ENCODE measurements at regions not wholly inside any gene's neighbourhood (a gene's known extent, or its start where the extent isn't known, plus 50 kb on each side); places are given as distances from the start of the nearest gene placed in this dataset.
"Not testable (repeated sequence)": the region's sequence is repeated elsewhere in the genome, so short reads cannot be mapped to it uniquely, and the experiment has no call there.

DNA sequence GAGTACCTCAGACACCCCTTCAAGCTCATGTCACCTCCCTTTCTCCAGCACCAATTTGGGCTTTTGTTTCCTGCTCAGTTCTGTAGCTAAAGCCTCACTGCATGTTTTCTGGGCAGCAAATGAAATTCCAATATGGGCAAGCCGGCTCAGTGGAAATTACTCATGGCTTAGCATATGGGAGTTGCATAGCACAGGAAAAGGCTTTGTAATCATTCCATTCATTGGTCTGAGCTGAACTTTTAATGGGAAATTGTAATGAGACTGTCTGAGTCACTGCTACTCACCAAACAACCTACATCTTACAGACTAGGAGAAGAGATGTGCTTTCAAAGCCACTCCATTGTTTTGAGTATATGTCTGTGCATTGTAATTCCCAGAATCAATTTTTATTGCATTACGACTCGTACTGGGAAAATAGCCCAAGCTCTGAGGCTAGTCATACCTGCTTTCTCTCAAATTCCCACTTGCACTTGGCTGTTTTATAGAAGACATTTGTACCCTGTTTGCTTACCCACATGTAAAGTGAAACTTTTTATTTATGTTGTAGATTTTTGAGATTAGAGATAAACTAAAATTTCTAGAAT is 139.5 kb upstream of the LRATD1 start:
- ChIA-PET CTCF (interaction anchor here (1.6 kb wide), 1 partner anchor 36 kb away, joined by 5 read pairs; no protein-coding TSS in a partner anchor), POLR2A (no interaction called here)
- no peaks in the 10 kb centered on the region for H3K4me1 Mint-ChIP-seq (ENCODE audit: low read depth)
- no peaks in the 10 kb centered on the region for H3K36me3 Mint-ChIP-seq (ENCODE audit: low read depth)
- no peak for DNase-seq
- H3K27ac Mint-ChIP-seq: no peak overlapping the region
- intact Hi-C loops (cut with micrococcal nuclease): no loop called here
- TF ChIP-seq, protein P1, sequence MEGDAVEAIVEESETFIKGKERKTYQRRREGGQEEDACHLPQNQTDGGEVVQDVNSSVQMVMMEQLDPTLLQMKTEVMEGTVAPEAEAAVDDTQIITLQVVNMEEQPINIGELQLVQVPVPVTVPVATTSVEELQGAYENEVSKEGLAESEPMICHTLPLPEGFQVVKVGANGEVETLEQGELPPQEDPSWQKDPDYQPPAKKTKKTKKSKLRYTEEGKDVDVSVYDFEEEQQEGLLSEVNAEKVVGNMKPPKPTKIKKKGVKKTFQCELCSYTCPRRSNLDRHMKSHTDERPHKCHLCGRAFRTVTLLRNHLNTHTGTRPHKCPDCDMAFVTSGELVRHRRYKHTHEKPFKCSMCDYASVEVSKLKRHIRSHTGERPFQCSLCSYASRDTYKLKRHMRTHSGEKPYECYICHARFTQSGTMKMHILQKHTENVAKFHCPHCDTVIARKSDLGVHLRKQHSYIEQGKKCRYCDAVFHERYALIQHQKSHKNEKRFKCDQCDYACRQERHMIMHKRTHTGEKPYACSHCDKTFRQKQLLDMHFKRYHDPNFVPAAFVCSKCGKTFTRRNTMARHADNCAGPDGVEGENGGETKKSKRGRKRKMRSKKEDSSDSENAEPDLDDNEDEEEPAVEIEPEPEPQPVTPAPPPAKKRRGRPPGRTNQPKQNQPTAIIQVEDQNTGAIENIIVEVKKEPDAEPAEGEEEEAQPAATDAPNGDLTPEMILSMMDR (IDR thresholded peaks at IDR 0.05): no peak
- ATAC-seq: no peak
- H3K27me3 Mint-ChIP-seq: no peaks in the 10 kb centered on the region
- no peaks in the 10 kb centered on the region for H3K9me3 Mint-ChIP-seq
- no peak overlapping the region for H3K4me3 Mint-ChIP-seq

GRCh38 chr2:14494759-14495158 is 137.8 kb upstream of the LRATD1 start:
- H3K36me3 Mint-ChIP-seq (ENCODE audit: low read depth): no peaks in the 10 kb centered on the region
- ATAC-seq (no peak), DNase-seq (no peak)
- no peak overlapping the region for H3K27ac Mint-ChIP-seq
- H3K27me3 Mint-ChIP-seq: no peaks in the 10 kb centered on the region
- intact Hi-C loops (cut with micrococcal nuclease): no loop called here
- ChIA-PET POLR2A (no interaction called here), CTCF (no interaction called here)
- no peaks in the 10 kb centered on the region for H3K9me3 Mint-ChIP-seq
- TF ChIP-seq, protein P1 (IDR thresholded peaks at IDR 0.05): no peak
- H3K4me3 Mint-ChIP-seq: no peak overlapping the region
- H3K4me1 Mint-ChIP-seq (ENCODE audit: low read depth): no peaks in the 10 kb centered on the region

- H3K4me3 Mint-ChIP-seq: no peak overlapping the region
- DNase-seq (no peak), ATAC-seq (no peak)
- TF ChIP-seq, protein P1 (IDR thresholded peaks at IDR 0.05): no peak
- no peaks in the 10 kb centered on the region for H3K27me3 Mint-ChIP-seq
- H3K36me3 Mint-ChIP-seq (ENCODE audit: low read depth): no peaks in the 10 kb centered on the region
- POLR2A ChIA-PET: no interaction called here
- no peaks in the 10 kb centered on the region for H3K4me1 Mint-ChIP-seq (ENCODE audit: low read depth)
- intact Hi-C loops (cut with micrococcal nuclease): no loop called here
- CTCF ChIA-PET: no interaction called here
- peaks cover 1% of the 10 kb centered on the region for H3K9me3 Mint-ChIP-seq
- H3K27ac Mint-ChIP-seq: no peak overlapping the region
These were observed 131.5 kb upstream of the LRATD1 start for GRCh38 chr2:14501061-14501460.

GRCh38 chr2:14506955-14507354 is 125.6 kb upstream of the LRATD1 start:
- POLR2A ChIA-PET; DNase-seq; CTCF ChIA-PET; H3K27ac Mint-ChIP-seq; ATAC-seq; H3K27me3 Mint-ChIP-seq; H3K4me3 Mint-ChIP-seq; H3K9me3 Mint-ChIP-seq; intact Hi-C loops (cut with micrococcal nuclease); H3K36me3 Mint-ChIP-seq (ENCODE audit: low read depth); H3K4me1 Mint-ChIP-seq (ENCODE audit: low read depth): not testable (repeated sequence)

GRCh38 chr2:14511541-14511940 is 121.0 kb upstream of the LRATD1 start:
- ATAC-seq (no peak), DNase-seq (no peak)
- Mint-ChIP-seq H3K4me1 (ENCODE audit: low read depth) (no peaks in the 10 kb centered on the region), H3K27me3 (no peaks in the 10 kb centered on the region), H3K36me3 (ENCODE audit: low read depth) (no peaks in the 10 kb centered on the region), H3K9me3 (no peaks in the 10 kb centered on the region), H3K4me3 (no peak overlapping the region), H3K27ac (no peak overlapping the region)
- POLR2A ChIA-PET: no interaction called here
- TF ChIP-seq, protein P1 (IDR thresholded peaks at IDR 0.05): no peak
- intact Hi-C loops (cut with micrococcal nuclease): no loop called here
- CTCF ChIA-PET: no interaction called here

- POLR2A ChIA-PET: no interaction called here
- ATAC-seq (no peak), DNase-seq (no peak)
- TF ChIP-seq, protein P1 (IDR thresholded peaks at IDR 0.05): no peak
- H3K9me3 Mint-ChIP-seq: peaks cover 6% of the 10 kb centered on the region
- no peaks in the 10 kb centered on the region for H3K36me3 Mint-ChIP-seq (ENCODE audit: low read depth)
- H3K27me3 Mint-ChIP-seq: no peaks in the 10 kb centered on the region
- H3K4me1 Mint-ChIP-seq (ENCODE audit: low read depth): no peaks in the 10 kb centered on the region
- CTCF ChIA-PET: no interaction called here
- intact Hi-C loops (cut with micrococcal nuclease): no loop called here
- H3K27ac Mint-ChIP-seq: no peak overlapping the region
- H3K4me3 Mint-ChIP-seq: no peak overlapping the region
These were observed 118.6 kb upstream of the LRATD1 start for GRCh38 chr2:14513903-14514302.

Data from activated CD8-positive, alpha-beta T cell treated with anti-CD3 and anti-CD28 coated beads for 36 hours (primary cell).